ENCODE measurements at regions not wholly inside any gene's neighbourhood (a gene's known extent, or its start where the extent isn't known, plus 50 kb on each side); places are given as distances from the start of the nearest gene placed in this dataset.

- TF ChIP-seq ZNF462 (CRISPR knock-in tag; IDR thresholded peaks at IDR 0.05) (no peak), JUNB (IDR thresholded peaks at IDR 0.05; ENCODE audit: unreplicated experiment) (no peak), EZH2 (IDR thresholded peaks at IDR 0.05; ENCODE audit: low read depth, unreplicated experiment) (no peak)
Measured at GRCh38 chr13:91220872-91221271, 126.6 kb upstream of the MIR17HG start (continued).

DNA sequence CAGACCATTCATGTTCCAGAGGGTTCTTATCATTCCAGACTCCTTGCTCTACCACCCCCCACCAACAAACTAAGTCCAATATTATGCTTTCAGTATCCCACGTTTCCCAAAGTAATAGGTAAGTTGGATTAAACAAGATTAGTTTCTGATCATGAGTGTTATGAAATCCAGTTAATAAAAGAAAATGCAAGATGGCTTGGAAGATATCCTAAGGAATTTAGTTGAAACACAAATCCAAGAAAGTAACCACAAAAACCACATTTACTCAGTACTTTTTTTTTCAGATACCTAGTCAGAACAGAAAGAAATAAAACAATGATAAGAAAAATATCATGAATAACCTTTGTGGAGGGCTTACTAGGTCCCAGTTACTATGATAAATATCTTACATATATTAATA lies 119.4 kb upstream of the MIR17HG start:
- H3K27me3 Mint-ChIP-seq (ENCODE audit: insufficient read depth, low read depth, poor library complexity), result no peaks in the 10 kb centered on the region
- Histone ChIP-seq H3K4me1 (ENCODE audit: insufficient read depth) (no peaks in the 10 kb centered on the region), H3K4me3 (no peak overlapping the region), H3K9me2 (ENCODE audit: insufficient read depth) (no peaks in the 10 kb centered on the region), H3K79me2 (replicated peaks; ENCODE audit: insufficient read depth) (no peaks in the 10 kb centered on the region), H3K27ac (ENCODE audit: low read depth) (no peak overlapping the region), H3K36me3 (ENCODE audit: insufficient read depth) (no peaks in the 10 kb centered on the region), H3F3A (replicated peaks; ENCODE audit: low read depth) (no peaks in the 10 kb centered on the region), H4K20me1 (replicated peaks; ENCODE audit: insufficient read depth) (no peaks in the 10 kb centered on the region), H3K27me3 (ENCODE audit: insufficient read depth) (no peaks in the 10 kb centered on the region), H3K4me2 (no peak overlapping the region), H2AFZ (no peak overlapping the region)
- H3K4me1 Mint-ChIP-seq, result peaks cover 4% of the 10 kb centered on the region; the same call in 2 of the 3 replicates
- H3K4me3 Mint-ChIP-seq, result no peak overlapping the region
- H3K27ac Mint-ChIP-seq, result no peak overlapping the region
- no peaks in the 10 kb centered on the region for H3K36me3 Mint-ChIP-seq (ENCODE audit: low read depth)
- ATAC-seq (no peak), DNase-seq (ENCODE audit: low spot score) (no peak)
- no peaks in the 10 kb centered on the region for H3K9me3 Mint-ChIP-seq
- TF ChIP-seq, protein P1, sequence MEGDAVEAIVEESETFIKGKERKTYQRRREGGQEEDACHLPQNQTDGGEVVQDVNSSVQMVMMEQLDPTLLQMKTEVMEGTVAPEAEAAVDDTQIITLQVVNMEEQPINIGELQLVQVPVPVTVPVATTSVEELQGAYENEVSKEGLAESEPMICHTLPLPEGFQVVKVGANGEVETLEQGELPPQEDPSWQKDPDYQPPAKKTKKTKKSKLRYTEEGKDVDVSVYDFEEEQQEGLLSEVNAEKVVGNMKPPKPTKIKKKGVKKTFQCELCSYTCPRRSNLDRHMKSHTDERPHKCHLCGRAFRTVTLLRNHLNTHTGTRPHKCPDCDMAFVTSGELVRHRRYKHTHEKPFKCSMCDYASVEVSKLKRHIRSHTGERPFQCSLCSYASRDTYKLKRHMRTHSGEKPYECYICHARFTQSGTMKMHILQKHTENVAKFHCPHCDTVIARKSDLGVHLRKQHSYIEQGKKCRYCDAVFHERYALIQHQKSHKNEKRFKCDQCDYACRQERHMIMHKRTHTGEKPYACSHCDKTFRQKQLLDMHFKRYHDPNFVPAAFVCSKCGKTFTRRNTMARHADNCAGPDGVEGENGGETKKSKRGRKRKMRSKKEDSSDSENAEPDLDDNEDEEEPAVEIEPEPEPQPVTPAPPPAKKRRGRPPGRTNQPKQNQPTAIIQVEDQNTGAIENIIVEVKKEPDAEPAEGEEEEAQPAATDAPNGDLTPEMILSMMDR (conservative IDR thresholded peaks at IDR 0.05; ENCODE audit: low read depth in 2 of 2), result no peak

Data from GM23338 (cell line).